Tongue (tissue), 1 donor: ENCODE measurements at regions not wholly inside any gene's neighbourhood (a gene's known extent, or its start where the extent isn't known, plus 50 kb on each side); places are given as distances from the start of the nearest gene placed in this dataset.
A peak's percentile ranks its signal among the peaks of the same experiment; 100 is the strongest.
"Not testable (repeated sequence)": the region's sequence is repeated elsewhere in the genome, so short reads cannot be mapped to it uniquely, and the experiment has no call there.

Experiments used
- DNase-seq: peaks from one replicate; pipeline ENCODE4 v3.0.0-alpha.2; 2015

GRCh38 chrY:18599606-18600005 lies 53.1 kb downstream of the HSFY1 start:
- not testable (repeated sequence) for DNase-seq

- DNase-seq: not testable (repeated sequence)
These were observed 54.8 kb downstream of the HSFY1 start for GRCh38 chrY:18601287-18601686.

- DNase-seq: not testable (repeated sequence)
These were observed 59.7 kb downstream of the HSFY1 start for GRCh38 chrY:18606251-18606650.

- not testable (repeated sequence) for DNase-seq
These were observed 61.7 kb downstream of the HSFY1 start for GRCh38 chrY:18608205-18608604.

GRCh38 chrY:18615809-18616208 lies 69.3 kb downstream of the HSFY1 start:
- DNase-seq: not testable (repeated sequence)

- DNase-seq: not testable (repeated sequence)
These were observed 83.4 kb downstream of the HSFY1 start for GRCh38 chrY:18629805-18630516.

- not testable (repeated sequence) for DNase-seq
These were observed 84.1 kb downstream of the HSFY1 start for GRCh38 chrY:18630571-18630970.

GRCh38 chrY:18631610-18632009 lies 85.1 kb downstream of the HSFY1 start:
- not testable (repeated sequence) for DNase-seq

GRCh38 chrY:18650746-18651145 lies 104.2 kb downstream of the HSFY1 start:
- DNase-seq: no peak

- DNase-seq: no peak
These were observed 109.0 kb downstream of the HSFY2 start for GRCh38 chrY:18664559-18664958.

- DNase-seq: peak; percentile 48
These were observed 103.7 kb downstream of the HSFY2 start for GRCh38 chrY:18669790-18670189.

GRCh38 chrY:18671970-18672369 lies 101.6 kb downstream of the HSFY2 start:
- DNase-seq: no peak

- DNase-seq: not testable (repeated sequence)
These were observed 87.5 kb downstream of the HSFY2 start for GRCh38 chrY:18686027-18686426.

- not testable (repeated sequence) for DNase-seq
These were observed 85.2 kb downstream of the HSFY2 start for GRCh38 chrY:18688362-18688761.

GRCh38 chrY:18689420-18689819 lies 84.1 kb downstream of the HSFY2 start:
- not testable (repeated sequence) for DNase-seq

- DNase-seq: not testable (repeated sequence)
These were observed 83.5 kb downstream of the HSFY2 start for GRCh38 chrY:18689890-18690593.

- DNase-seq: not testable (repeated sequence)
These were observed 76.7 kb downstream of the HSFY2 start for GRCh38 chrY:18696788-18697187.

- not testable (repeated sequence) for DNase-seq
These were observed 69.3 kb downstream of the HSFY2 start for GRCh38 chrY:18704198-18704597.

- not testable (repeated sequence) for DNase-seq
These were observed 61.8 kb downstream of the HSFY2 start for GRCh38 chrY:18711785-18712184.

- not testable (repeated sequence) for DNase-seq
These were observed 59.8 kb downstream of the HSFY2 start for GRCh38 chrY:18713760-18714159.

- DNase-seq: not testable (repeated sequence)
These were observed 54.8 kb downstream of the HSFY2 start for GRCh38 chrY:18718714-18719113.

GRCh38 chrY:18720395-18720794 lies 53.1 kb downstream of the HSFY2 start:
- not testable (repeated sequence) for DNase-seq
